Duodenal mucosa (tissue), 2 donors: ENCODE measurements at regions not wholly inside any gene's neighbourhood (a gene's known extent, or its start where the extent isn't known, plus 50 kb on each side); places are given as distances from the start of the nearest gene placed in this dataset.
"Not testable (repeated sequence)": the region's sequence is repeated elsewhere in the genome, so short reads cannot be mapped to it uniquely, and the experiment has no call there.

Experiments used
- H3K27ac ChIP-seq: one replicate; pipeline ENCODE4 v1.7.0; 2013; ENCODE audit warnings: low read depth, low read length
- H3K27me3 ChIP-seq, 2 donors: one replicate each; pipeline ENCODE4 v1.7.0; 2013; ENCODE audit warnings: low read length in 2 of 2, control low read depth in 1 of 2; ENCODE audit not compliant: insufficient read depth in 2 of 2, control insufficient read depth in 1 of 2
- H3K36me3 ChIP-seq, 2 donors: one replicate each; pipeline ENCODE4 v1.7.0; 2013; ENCODE audit warnings: low read length in 2 of 2, control low read depth in 1 of 2; ENCODE audit not compliant: insufficient read depth in 2 of 2, control insufficient read depth in 1 of 2
- H3K4me1 ChIP-seq, 2 donors: one replicate each; pipeline ENCODE4 v1.7.0; 2013; ENCODE audit warnings: low read length in 2 of 2, control low read depth in 1 of 2; ENCODE audit not compliant: insufficient read depth in 2 of 2, control insufficient read depth in 1 of 2
- H3K4me3 ChIP-seq, 2 donors: one replicate each; pipeline ENCODE4 v1.7.0; 2013; ENCODE audit warnings: low read length in 2 of 2, low read depth in 1 of 2
- H3K9ac ChIP-seq, 2 donors: one replicate each; pipeline ENCODE4 v1.7.0; 2013; ENCODE audit warnings: low read length in 2 of 2, low read depth in 1 of 2
- H3K9me3 ChIP-seq, 2 donors: one replicate each; pipeline ENCODE4 v1.7.0; 2013; ENCODE audit warnings: low read length in 2 of 2, control low read depth in 1 of 2; ENCODE audit not compliant: control insufficient read depth in 1 of 2

DNA sequence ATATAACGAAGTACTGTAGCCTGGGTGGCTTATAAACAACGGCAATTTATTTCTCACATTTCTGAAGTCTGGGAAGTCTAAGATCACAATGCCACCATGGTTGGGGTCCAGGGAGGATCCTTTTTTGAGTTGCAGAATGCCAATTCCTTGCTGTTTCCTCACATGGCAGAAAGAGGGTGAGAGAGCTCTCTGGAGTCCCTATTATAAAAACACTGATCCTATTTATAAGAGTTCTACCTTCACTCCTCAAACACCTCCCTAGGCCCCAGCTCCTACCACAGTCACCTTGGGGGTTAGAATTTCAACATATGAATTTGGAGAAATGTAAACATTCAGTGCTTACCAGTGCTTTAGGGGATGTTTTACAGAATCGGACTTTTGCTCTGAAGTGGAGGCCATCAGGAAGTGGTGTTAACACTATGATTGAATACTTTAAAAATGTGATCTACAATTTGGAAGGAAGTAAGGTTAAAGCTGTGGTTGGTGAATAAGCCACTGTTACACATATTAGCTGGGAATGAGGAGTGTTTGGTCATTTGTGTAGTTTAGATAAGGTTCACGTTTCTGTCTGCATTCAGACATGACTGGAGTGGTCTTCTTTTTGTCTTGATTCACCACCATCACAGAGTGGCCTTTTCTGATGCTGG, 79.9 kb upstream of the SPTLC3 start:
- no peaks in the 10 kb centered on the region for H3K27me3 ChIP-seq
- H3K4me1 ChIP-seq: no peaks in the 10 kb centered on the region
- H3K9me3 ChIP-seq: no peaks in the 10 kb centered on the region
- no peak overlapping the region for H3K9ac ChIP-seq
- no peaks in the 10 kb centered on the region for H3K36me3 ChIP-seq
- H3K4me3 ChIP-seq: no peak overlapping the region
- H3K27ac ChIP-seq: no peak overlapping the region

DNA sequence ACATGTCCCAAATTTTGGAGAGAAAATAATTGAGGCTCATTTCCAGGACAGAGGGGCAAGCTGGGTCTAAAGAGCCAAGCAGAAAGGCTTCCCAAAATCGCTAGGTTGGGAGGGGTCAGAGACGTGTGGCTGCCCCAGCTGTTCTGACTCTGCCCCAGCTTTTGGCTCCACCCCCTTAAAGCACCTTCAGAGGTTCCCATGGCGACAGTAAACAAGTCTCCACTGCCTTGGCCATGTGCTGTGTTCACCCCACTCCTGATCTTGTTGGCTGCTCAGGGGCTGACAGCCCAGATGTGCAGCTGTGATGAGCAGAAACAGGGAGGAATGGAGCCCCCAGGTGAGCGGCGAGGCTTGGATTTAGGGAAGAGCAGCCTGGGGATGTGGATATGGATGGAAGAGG, 72.8 kb upstream of the SPTLC3 start:
- Histone ChIP-seq H3K27ac (no peak overlapping the region), H3K9me3 (no peaks in the 10 kb centered on the region), H3K4me3 (no peak overlapping the region), H3K4me1 (no peaks in the 10 kb centered on the region), H3K27me3 (no peaks in the 10 kb centered on the region), H3K36me3 (no peaks in the 10 kb centered on the region), H3K9ac (no peak overlapping the region)

GRCh38 chr20:12936524-12936923, 72.2 kb upstream of the SPTLC3 start:
- H3K27me3 ChIP-seq: no peaks in the 10 kb centered on the region
- H3K4me3 ChIP-seq: no peak overlapping the region
- H3K9me3 ChIP-seq: no peaks in the 10 kb centered on the region
- no peak overlapping the region for H3K9ac ChIP-seq
- H3K36me3 ChIP-seq: no peaks in the 10 kb centered on the region
- H3K4me1 ChIP-seq: no peaks in the 10 kb centered on the region
- no peak overlapping the region for H3K27ac ChIP-seq

DNA sequence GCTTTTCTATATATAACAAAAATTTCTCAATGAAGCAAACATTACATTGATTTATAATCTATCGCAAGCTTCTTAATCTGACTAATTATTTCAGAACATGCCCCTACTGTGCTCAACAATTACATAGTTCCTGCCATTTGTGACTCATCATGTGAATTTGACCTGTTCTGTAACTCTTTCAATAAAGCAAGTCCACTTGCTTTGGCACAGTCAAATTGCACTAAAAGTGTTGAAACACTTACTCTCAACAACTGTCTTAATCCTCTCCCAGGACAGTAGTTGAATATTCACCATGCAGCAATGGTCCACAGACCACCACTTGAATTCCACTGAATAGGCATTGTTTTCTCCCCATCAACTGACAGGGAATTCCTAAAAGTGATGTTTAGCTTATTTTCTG, 67.7 kb upstream of the SPTLC3 start:
- H3K9me3 ChIP-seq: no peaks in the 10 kb centered on the region
- H3K4me3 ChIP-seq: no peak overlapping the region
- H3K27ac ChIP-seq: no peak overlapping the region
- H3K4me1 ChIP-seq: no peaks in the 10 kb centered on the region
- no peaks in the 10 kb centered on the region for H3K36me3 ChIP-seq
- no peaks in the 10 kb centered on the region for H3K27me3 ChIP-seq
- H3K9ac ChIP-seq: no peak overlapping the region

DNA sequence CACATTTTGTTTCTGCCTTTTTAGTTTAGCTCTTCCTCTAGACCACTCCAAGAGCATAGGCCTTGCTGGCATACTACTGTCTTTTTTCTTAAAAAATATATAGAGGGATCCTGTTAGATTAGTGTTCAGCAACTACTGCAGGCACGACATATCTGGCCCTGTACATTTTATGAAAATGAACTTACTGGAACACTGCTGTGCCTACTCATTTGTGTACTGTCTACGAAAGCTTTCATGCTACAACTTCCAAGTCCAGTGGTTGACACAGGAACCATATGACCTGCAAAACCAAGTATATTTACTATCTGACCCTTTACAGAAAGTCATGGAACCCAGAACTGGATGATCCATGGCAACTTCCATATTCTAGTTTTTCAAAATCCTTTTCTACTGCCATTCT, 66.6 kb upstream of the SPTLC3 start:
- Histone ChIP-seq H3K9ac (no peak overlapping the region), H3K27ac (no peak overlapping the region), H3K36me3 (no peaks in the 10 kb centered on the region), H3K27me3 (no peaks in the 10 kb centered on the region), H3K4me1 (no peaks in the 10 kb centered on the region), H3K4me3 (no peak overlapping the region), H3K9me3 (no peaks in the 10 kb centered on the region)

DNA sequence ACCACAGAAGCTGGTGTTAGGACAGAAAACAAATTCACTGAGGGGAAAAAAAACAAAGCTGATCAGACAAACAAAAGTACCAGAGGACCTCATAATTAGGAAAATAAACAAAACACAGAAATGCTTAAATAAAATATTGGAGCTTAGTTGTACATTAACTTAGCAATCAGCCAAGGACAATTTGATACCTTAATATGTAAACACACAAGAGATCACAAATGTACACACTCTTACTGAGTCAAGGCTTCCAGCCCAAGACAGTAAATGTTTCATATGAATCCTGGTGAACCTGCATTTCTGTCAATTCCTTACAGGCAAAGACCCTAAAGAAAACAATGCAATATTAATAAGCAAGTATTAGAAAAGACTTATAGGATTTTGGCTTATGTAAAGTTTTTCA, 62.0 kb upstream of the SPTLC3 start:
- Histone ChIP-seq H3K36me3 (no peaks in the 10 kb centered on the region), H3K4me3 (no peak overlapping the region), H3K9ac (no peak overlapping the region), H3K9me3 (no peaks in the 10 kb centered on the region), H3K27ac (no peak overlapping the region), H3K27me3 (no peaks in the 10 kb centered on the region), H3K4me1 (no peaks in the 10 kb centered on the region)

- Histone ChIP-seq H3K27me3 (no peaks in the 10 kb centered on the region), H3K4me3 (no peak overlapping the region), H3K27ac (no peak overlapping the region)
Observed at GRCh38 chr20:12947691-12948090, 61.1 kb upstream of the SPTLC3 start.

GRCh38 chr20:12949429-12949980, 59.3 kb upstream of the SPTLC3 start:
- no peaks in the 10 kb centered on the region for H3K27me3 ChIP-seq
- no peaks in the 10 kb centered on the region for H3K36me3 ChIP-seq
- no peaks in the 10 kb centered on the region for H3K4me1 ChIP-seq
- H3K27ac ChIP-seq: no peak overlapping the region
- H3K4me3 ChIP-seq: no peak overlapping the region
- H3K9ac ChIP-seq: no peak overlapping the region
- H3K9me3 ChIP-seq: no peaks in the 10 kb centered on the region

More at GRCh38 chr20:12947691-12948090, 61.1 kb upstream of the SPTLC3 start:
- Histone ChIP-seq H3K9ac (no peak overlapping the region), H3K4me1 (no peaks in the 10 kb centered on the region), H3K36me3 (no peaks in the 10 kb centered on the region), H3K9me3 (no peaks in the 10 kb centered on the region)

DNA sequence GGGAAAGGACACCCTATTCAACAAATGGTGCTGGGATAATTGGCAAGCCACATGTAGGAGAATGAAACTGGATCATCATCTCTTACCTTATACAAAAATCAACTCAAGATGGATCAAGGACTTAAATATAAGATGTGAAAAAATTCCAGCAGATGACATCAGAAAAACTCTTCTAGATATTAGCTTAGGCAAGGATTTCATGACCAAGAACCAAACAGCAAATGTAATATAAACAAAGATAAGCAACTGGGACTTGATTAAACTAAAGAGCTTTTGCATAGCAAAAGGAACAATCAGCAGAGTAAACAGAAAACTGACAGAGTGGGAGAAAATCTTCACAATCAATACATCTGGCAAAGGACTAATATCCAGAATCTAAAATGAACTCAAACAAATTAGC, 54.5 kb upstream of the SPTLC3 start:
- H3K27me3 ChIP-seq, H3K4me3 ChIP-seq: not testable (repeated sequence)

DNA sequence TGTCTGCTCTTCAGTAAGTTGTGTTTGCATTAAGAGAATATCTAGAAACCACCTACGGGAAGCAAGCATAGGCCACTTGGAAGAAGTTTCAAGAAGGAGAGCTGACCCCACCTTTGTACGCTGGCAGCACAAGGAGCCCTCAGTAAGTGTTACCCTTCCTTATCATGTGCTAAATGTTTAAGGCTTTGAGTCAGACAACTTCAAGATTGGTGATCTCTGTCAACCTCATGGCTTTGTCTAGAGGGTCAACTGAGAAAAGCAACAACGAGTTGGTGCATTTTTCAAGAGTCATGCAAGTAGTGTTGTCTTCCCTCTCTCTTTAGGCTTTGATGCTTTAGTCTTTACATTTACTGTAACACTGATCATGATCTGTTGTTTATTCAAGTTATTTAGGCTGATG, 53.2 kb upstream of the SPTLC3 start:
- Histone ChIP-seq H3K36me3 (no peaks in the 10 kb centered on the region), H3K4me1 (no peaks in the 10 kb centered on the region), H3K27me3 (no peaks in the 10 kb centered on the region), H3K4me3 (no peak overlapping the region), H3K27ac (no peak overlapping the region), H3K9me3 (no peaks in the 10 kb centered on the region), H3K9ac (no peak overlapping the region)

More for the DNA sequence above, 54.5 kb upstream of the SPTLC3 start:
- H3K27ac ChIP-seq, H3K36me3 ChIP-seq, H3K9me3 ChIP-seq, H3K9ac ChIP-seq, H3K4me1 ChIP-seq: not testable (repeated sequence)
